ENCODE measurements at regions not wholly inside any gene's neighbourhood (a gene's known extent, or its start where the extent isn't known, plus 50 kb on each side); places are given as distances from the start of the nearest gene placed in this dataset.
A peak's percentile ranks its signal among the peaks of the same experiment; 100 is the strongest.
"Not testable (repeated sequence)": the region's sequence is repeated elsewhere in the genome, so short reads cannot be mapped to it uniquely, and the experiment has no call there.

GRCh38 chr12:76180401-76181277, 96.2 kb upstream of the NAP1L1 start:
- no peak for DNase-seq (ENCODE audit: low spot score)

- no peak for DNase-seq (ENCODE audit: low spot score)
These were observed 94.0 kb upstream of the NAP1L1 start for GRCh38 chr12:76178452-76178851.

GRCh38 chr12:76177821-76178220, 93.3 kb upstream of the NAP1L1 start:
- no peak for DNase-seq (ENCODE audit: low spot score)

GRCh38 chr12:76176940-76177339, 92.5 kb upstream of the NAP1L1 start:
- no peak for DNase-seq (ENCODE audit: low spot score)

GRCh38 chr12:76175946-76176345, 91.5 kb upstream of the NAP1L1 start:
- DNase-seq (ENCODE audit: low spot score), result not testable (repeated sequence)

DNA sequence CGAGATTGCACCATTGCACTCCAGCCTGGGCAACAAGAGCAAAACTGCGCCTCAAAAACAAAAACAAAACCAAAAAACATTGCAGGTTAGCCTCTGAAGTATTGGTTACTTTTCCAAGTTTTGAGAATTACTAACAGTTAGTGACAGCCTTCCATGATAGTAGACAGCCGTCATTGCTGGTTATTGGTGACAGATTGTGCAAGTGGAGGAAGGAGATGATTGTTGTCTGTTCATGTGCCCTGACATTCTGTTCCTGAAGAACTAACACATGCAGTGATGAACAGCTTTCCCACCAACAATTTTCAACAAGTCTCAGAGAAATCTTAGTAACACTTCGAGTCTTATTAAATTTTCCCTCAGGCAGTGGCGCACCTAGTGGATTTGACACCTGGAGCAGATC, 89.3 kb upstream of the NAP1L1 start:
- no peak for DNase-seq (ENCODE audit: low spot score)

- DNase-seq (ENCODE audit: low spot score), result peak; percentile 32
These were observed 74.2 kb upstream of the NAP1L1 start for GRCh38 chr12:76158518-76159321.

- no peak for DNase-seq (ENCODE audit: low spot score)
These were observed 72.2 kb upstream of the NAP1L1 start for GRCh38 chr12:76156726-76157125.

- DNase-seq (ENCODE audit: low spot score), result no peak
These were observed 71.8 kb upstream of the NAP1L1 start for GRCh38 chr12:76156314-76156713.

DNA sequence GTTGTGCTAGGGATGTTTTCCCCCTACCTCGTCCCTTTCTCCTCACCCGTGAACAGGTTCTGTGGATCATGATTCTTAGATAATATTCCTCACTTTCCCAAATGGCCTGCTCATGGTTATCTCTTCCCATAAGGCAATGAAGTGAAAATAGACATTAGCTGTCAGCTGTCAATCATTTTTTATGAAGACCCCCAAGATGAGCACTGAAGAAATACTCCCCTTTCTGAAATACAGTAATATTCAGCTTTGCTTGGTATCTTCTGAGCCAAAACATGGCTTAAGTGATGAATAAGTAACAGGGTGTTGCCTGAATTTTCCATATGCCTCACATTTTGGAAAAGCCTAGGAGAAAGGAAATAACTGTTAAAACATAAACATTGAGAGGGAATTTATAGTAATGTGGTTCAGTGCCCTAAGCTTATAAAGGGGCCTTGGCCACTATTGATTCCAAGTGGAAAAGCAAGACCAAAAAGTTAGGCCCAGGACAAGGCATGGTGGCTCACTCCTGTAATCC, 70.7 kb upstream of the NAP1L1 start:
- DNase-seq (ENCODE audit: low spot score), result no peak

DNA sequence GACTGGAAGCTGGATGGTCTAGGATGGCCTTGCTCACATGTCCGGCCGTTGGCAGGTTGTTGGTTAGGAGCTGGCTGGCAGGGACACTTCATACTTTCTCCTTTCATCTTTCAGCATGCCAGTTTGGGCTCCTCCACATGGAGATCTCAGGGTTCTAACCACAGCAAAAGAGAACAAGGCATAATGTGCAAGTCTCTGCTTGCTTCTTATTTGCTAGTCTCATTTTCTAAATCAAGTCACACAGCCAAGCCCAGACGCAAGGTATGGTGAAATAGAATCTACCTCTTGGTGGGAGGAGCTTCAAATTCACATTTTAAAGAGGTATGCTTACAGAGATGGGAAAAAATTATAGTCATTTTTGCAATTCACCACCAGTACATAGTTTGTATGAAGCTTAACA, 69.1 kb upstream of the NAP1L1 start:
- DNase-seq (ENCODE audit: low spot score), result no peak

DNA sequence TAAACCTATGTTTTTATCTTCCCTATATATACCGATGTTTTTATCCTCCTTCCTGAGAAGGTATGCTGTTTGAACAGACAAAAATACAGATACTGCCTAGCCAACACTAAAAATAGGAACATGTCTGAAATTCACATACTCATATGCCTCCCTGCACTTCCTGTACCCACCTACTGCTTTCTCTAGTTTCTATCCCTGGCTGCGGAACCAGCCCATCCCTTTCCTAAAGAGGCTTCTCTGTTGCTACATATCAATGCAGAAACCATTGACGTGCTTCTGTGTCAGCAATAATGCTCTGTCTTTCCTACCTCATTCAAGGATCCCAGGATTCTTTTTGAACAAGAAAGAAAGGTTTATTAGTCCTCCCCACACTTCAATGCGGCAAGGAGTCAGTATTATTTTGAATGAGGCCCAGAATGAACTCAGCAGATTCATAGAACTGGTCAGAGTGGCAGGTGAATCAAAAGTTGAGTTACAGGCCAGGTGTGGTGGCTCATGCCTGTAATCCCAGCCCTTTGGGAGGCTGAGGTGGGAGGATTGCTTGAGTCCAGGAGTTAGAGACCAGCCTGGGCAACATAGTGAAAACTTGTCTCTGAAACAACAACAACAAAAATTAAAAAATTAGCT, 67.8 kb upstream of the NAP1L1 start:
- DNase-seq (ENCODE audit: low spot score), result no peak

GRCh38 chr12:76144245-76144549, 59.7 kb upstream of the NAP1L1 start:
- no peak for DNase-seq (ENCODE audit: low spot score)

DNA sequence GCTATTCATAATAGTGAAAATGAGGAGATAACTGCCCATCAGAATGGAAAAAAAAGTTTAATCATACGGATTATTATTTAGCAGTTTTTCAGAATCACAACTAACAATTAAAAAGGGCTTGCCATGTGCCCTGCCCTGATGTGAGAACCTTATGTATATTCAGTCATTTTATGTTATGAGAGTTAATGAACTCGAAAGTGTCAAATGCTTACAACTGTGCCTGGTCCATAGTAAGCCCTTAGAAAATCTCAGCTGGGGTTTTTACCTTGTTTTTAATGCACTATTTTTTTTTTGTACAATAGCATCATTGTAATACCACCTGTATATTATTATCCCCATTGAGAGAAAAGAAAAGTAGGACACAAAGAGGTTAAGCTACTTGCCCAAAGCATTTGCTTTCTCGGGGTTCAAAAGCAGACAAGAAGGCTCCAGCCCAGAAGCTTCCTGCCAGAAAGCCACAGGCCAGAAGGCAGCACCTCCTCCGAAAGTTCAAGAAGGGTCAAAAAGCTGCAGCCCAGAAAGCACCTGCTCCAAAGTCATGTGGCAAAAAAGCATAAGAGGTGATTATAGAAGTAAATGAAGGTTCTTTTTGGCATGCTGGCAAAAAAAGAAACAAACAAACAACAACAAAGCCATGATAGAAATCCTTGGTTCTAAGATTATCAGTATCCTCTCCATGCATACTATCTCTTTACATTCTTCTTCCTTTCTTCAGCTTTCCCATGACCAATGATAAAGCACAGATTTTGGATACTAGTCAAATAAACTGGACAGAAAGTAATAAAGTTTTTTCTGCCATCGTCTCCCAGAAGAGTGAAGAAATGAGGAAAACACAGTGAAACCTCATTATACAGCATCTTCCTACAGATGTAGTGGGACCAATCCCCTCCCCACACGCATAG, 59.1 kb upstream of the NAP1L1 start:
- DNase-seq (ENCODE audit: low spot score), result no peak

GRCh38 chr12:76142305-76142704, 57.8 kb upstream of the NAP1L1 start:
- DNase-seq (ENCODE audit: low spot score), result no peak

DNA sequence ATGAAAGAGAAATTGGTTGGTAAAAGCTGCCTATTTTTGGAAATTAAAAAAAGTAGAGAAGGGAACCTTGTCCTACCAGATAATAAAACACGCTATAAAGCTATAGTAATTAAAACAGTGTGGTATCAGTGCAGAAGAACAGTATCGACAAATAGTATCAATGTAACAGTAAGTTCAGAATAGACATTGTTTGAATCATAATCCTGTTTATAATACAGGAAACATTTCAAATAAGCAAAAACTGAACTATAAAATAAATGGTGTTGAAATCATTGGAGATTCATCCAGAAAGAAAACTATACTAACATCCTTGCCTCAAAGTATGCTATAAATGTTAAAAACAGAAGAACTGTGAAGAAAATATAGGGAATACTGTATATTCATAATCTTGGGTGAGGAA, 54.2 kb upstream of the NAP1L1 start:
- DNase-seq (ENCODE audit: low spot score), result no peak

GRCh38 chr12:76137606-76138005, 53.1 kb upstream of the NAP1L1 start:
- DNase-seq (ENCODE audit: low spot score), result no peak

- no peak for DNase-seq (ENCODE audit: low spot score)
These were observed 51.0 kb upstream of the NAP1L1 start for GRCh38 chr12:76135456-76135855.

Data from mucosa of gallbladder (tissue), 1 donor.